ENCODE measurements at regions not wholly inside any gene's neighbourhood (a gene's known extent, or its start where the extent isn't known, plus 50 kb on each side); places are given as distances from the start of the nearest gene placed in this dataset.

DNA sequence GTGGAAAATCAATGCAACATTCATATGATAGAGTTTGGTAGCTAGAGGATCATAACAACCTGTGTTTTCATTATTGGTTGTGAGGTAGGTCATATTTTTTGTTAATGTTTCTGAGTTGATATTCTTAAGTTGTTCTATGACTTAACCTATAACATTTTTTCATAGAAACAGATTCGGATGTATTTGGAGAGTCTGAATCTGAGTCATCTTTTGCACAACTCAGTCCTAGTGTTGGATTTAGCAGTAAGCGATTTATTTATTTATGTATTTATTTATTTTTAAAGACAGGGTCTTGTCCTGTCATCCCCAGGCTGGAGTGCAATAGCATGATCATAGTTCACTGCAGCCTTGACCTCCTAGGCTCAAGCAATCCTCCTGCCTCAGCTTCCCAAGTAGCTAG, 292.8 kb upstream of the ZNF717 start:
- no peak for DNase-seq

DNA sequence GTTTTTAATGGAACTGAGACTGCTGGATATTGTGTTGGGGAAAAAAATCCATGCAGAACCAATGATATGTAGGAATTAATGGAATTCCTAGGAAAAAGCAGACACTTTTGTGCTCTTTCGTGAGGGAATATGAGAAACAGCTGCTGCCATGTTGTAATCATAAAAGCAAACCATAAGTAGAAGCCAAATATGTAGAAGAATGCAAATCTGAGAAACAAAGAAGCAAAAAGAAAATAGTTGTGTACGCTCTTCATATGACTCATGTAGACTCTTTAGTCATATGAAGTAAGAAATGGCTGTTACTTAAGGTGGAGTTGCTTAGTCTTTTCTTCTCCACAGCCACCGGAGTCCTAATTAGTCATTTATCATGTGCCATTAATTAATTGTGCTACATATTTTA, 298.6 kb upstream of the ZNF717 start:
- DNase-seq, result no peak

DNA sequence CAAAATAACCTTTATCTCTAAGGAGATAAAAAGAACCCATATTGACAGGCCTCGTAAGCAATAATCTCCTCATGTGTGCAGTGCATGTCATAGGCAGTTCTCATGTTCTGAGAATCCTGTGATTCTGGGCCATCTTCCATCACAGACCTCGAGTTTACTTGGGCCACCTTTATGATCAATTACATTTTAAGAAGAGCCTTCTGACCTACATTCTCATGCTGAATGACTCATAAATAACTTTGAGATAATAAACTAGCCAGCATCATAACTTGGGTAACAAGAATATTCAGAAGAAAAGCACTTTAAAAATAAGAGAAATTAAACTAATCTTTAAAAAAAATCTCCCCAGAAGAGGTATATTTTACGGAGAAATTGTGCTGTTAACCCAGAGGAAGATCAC, 310.7 kb upstream of the ZNF717 start:
- DNase-seq, result no peak

DNA sequence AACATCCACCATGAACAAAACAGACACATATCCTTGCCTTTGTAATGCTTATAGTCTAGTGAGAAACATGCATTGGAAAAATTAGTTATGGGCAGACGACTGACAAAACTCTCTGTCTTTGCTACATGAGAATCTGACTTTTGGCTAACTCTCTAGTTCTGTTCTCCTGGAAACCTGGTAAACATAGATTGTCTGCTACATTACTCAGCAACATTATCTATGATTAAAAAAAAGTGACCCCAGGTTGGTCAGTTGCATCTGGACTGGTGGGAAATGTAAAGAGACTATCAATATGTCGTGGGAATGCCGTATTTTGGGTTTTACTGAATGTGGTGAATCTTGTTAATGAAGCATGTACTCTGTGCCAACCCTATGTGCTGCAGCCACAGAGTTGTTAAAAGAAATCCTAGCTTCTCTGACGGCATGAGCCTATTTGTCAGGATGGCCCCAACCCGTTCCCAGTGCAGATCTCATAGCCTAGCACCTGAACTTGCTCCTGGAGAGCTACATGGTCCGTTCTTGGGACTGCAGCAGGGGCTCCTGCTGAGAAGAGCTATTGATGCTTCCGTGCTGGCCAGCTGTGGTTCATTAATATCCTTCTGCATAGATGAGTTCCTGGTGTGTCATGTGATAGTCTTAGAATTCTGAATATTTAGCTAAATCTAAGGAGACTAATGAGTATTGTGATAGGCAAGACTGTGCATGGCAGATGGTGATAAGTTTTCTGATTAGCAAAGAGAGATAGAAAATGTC, 311.7 kb upstream of the ZNF717 start:
- DNase-seq, result no peak

DNA sequence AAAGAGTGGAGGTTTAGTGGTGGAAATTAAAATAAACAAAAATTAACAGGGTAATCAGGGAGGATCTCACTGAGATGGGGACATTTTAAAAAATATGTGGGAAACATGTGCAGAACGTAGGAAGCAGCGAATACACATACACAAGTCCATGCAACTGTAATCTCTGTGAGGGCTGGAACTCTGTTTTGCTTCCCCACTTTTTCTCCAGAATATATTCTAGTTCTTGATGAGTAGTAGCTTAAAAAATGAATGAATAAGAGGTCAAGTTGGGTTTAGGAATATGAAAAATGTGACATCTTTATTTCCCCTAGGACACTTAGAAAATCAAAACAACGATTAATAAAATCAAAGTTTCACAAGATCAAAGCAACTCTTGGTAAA, 312.2 kb upstream of the ZNF717 start:
- DNase-seq, result no peak

DNA sequence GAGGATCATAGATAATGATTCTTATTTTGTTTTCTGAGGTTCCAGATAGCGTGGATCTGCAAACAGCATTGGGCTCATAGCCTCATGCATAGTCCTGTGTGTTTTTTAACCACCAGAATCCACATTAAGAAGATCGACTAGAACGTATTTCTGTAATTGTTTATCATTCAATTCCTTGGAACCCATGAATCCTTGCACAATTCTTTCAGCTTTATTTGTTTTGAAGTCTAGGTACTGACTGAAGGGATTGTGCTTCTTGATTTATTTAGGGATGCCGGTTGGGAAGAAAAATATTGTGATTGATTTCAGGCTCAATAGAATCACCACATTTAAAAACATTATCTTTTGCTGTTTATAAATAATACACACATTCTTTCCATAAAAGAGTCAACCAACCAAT, 314.6 kb upstream of the ZNF717 start:
- DNase-seq, result no peak

DNA sequence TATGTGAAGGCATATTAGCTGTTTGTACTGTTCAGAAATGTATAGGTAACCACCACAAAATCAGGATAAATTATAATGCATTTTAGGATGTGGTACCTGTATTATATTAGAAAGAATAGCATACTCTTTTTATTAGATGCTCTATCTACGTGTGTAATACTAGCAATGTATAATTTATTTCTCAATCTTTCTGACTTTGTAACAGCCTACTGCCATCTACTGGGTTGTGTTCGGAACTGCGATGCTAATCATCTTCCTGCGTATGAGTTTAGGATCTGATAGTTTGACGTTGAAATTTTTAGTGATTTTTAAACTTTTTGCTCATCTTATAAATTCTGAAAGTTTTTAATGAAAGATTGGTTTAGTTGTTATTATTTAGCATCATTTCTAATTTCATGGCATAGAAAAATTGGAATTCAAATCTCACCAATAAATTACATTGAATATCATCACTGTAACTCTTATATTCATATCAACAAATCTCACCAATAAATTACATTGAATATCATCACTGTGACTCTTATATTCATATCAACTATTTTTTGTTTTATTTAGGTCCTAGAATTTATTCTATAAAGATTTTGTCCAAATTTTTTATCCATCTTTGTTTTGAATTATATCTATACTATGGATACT, 322.7 kb upstream of the ZNF717 start:
- DNase-seq, result peak; percentile 11

DNA sequence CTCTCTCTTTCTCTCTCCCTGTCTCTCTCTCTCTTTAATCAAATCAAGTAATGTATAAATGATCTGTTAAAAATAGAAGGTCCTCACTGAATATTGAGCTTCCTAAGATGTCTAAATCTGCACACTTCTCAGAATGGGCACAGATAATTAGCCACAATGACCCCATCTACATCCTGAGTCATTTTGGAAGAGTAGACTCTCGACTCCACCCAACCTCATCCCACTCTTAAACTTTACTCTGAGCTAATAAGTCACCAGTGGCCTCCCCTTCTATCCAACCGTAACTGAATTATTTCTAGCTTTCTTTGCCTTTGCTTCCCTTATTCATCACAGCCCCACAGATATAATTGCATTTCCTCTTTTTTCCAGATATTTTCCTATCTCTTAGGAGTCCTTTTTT, 326.5 kb upstream of the ZNF717 start:
- DNase-seq, result no peak

DNA sequence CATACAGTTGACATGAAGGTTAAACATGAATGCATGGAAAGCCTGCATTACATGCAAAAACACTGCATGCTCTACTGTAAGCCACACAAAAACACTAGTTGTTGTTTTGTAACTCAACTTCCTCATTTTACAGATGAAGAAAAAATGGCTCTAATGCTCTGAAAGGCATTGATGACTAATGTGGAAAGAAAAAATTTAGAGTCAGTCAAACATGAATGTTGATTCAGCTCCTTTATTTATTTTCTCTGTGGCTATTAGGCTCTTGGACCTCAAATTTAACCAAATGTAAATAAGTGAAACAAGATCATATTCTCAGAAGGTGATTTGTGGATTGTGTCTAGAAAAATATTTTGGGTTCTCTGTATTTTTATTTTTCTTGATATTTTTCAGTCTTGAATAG, 336.7 kb upstream of the ZNF717 start:
- DNase-seq, result no peak

DNA sequence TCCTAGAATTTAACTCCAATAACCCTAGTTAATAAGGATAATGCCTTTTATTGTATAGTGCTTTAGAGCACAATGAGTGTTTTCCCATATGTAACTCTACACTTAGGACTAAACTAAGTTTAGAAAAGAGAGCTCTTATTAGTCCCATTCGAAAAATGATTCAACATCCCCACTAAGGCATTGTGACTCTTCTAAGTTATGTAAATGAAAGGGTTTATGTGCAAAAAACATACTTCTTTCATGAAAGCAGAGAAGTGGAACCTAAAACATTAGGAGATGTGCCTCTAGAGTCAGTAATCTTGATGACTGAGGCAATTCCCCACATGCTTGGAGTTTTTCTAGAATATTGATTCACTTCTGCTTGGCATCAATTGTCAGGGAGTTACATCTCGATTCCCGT, 344.1 kb upstream of the ZNF717 start:
- DNase-seq, result no peak

DNA sequence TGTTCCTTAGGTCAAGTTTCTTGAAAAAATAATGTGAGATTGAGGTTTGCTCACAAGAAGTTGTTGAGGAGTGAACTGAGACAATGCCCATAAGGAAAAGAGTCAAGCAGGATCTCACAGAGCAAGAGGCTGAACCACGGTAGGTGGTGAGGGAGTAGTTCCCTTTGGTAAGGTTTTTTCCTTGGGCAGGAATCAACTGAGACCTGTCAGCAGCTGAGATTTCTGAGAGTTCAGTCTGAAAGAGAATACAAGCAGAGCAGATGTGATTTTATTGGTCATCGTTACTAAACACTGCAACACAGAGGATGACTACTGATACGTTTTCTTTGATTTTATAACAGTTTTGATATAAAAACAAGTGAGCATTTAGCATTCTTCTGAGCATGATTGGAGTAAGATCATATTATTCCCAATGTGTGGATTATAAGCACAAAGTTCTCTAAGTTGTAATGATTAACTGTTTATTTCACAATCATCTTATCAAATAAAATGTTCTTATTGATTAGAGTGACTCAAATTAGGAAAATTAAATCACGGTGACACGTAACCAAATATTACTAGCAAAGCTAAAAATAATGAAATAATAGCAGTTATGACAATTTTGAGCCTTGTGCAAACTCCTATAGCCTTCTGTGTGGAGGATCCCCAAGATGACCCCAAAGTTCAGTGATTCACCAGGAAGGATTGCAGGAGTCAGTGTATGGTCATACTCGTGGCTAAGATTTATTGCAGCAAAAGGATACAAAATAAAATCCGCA, 346.2 kb upstream of the ZNF717 start:
- DNase-seq, result no peak

DNA sequence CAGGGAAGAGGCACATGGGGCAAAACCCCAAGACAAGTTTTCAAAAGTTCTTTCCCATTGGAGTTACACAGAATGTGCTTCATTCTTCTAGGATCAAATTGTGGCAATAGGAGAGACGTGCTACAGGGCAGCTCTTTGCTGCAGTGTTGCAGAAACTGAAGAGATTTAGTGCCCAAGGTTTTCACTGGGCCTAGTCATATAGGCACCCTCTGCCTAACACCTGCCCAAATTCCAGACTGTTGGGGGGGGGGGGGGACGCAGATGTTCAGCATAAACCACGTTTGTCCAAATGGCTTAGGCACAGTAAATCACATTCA, 346.8 kb upstream of the ZNF717 start:
- no peak for DNase-seq

DNA sequence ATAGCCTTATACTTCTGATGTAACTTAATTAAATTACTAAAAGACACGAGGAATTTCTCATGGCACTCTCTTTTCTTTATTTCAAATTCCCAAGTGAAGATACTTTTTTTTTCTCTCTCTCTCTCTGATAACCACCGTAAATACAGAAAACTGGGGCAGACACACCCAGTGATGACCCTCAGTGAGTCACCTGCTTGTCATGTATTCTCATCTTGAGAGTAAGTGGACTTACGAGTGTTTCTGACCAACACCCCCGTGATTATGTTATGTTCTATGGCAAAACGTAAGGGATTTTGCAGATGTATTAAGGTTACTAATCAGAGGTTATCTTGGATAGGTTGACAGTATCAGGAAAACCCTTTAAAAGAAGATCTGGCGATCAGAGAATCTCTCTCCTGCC, 348.8 kb upstream of the ZNF717 start:
- DNase-seq, result no peak

DNA sequence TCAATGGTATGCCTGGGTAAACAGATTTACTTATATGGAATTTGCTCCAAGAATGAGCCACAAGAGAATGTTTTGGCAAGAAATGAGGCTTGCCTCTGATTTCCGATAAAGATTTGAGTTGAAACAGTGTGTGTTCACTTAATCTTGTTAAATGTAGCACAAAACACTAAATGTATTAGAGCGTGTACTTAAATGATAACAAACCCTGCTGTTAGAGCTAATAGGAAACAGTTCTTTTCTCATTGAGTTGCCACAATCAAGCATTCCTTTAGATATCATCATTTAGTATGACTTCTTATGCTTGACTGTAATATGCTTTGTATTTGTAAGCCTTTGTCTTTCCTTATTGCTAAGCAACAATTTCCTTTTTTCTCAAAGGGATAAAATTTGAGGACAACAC, 353.6 kb upstream of the ZNF717 start:
- no peak for DNase-seq

DNA sequence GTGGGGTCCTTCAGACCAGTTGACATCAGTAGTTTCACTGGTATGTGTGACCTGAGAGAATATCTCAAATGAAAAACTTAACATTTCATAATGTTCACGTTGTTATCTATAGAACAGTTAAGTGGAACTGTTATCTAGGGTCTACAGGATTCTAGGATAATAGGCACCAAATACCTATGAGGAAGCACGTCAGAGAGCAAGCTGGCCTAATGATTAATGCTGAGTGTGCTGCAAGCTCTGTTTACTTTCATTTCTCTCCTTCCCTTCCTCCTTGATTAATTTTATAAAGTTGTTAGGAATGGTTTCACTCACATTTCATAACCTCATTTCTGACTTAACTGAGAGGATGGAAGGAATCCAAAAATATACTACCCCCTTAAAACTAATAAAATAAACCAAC, 362.5 kb upstream of the ZNF717 start:
- DNase-seq, result no peak

DNA sequence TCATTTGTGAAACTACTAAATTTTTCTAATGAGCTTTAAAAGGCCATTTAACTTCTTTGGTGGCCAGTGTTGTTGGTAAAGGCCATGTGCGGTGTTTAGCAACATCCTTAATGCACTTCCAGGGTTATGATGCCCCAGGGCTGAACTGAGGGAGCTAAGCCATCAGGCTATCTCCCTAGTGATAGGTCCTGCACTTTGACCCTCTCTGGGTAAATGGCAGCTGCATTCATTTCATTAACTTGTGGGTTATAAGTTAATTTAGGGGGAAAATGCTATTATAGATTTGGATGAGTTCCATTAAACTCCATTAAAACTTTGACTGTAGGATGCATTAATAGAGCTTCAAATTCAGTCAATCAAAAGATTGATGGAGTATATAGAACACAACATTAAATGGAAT, 366.7 kb upstream of the ZNF717 start:
- no peak for DNase-seq

DNA sequence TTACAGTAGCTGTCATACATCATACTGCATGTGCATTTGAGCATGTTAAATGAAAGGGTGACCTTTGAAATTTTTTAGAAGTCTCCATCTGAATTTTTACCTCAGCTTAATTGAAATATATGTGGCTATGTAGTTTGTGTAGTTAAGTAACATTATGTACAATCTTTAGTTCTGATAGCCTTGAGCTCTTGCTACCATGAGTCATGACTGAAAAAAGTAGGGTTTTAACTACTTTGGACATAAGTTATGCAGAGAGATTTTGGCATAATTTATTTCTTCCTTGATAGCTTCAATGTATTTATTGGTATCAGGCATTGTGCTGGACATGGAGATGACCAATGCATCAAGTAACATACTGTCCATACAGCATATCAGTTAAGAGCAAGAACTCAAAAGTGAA, 376.5 kb upstream of the ZNF717 start:
- no peak for DNase-seq

DNA sequence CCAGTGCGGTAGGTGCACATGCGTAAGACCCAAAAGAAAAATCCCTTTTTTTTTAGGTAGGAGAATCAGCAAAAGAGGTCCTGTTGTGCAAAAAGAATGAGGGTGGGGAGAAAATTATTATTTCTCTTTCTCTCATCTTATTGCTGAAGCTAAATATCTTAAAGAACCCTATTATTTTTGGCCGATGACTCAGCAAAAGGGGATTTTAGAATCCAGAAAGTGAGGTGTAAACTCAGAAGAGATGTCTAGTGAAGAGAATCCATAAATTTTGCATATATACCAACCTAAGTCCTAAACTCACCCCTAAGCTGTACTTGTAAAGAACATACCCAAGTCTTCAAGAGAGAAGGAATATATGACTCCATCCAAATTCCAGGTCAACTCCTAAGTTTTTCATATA, 386.3 kb upstream of the ZNF717 start:
- no peak for DNase-seq

DNA sequence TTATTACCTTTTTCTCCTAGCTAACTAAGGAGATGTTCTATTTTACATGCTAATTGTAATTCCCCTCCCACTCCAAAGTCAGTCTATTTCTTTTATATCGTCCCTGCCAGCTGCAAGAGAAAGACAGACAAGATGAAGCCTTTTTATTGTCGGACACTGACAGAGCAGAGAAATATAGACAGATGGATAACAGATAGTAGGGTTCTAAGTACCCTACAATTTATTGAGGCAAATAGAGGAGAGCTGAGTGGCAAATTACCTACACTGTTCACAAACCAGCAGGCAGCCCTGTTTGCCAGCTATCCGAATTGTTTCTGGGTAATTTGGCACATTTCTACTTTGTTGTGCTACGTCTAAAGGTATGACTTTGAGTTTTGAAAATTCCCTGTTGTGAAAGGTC, 392.3 kb upstream of the ZNF717 start:
- no peak for DNase-seq

DNA sequence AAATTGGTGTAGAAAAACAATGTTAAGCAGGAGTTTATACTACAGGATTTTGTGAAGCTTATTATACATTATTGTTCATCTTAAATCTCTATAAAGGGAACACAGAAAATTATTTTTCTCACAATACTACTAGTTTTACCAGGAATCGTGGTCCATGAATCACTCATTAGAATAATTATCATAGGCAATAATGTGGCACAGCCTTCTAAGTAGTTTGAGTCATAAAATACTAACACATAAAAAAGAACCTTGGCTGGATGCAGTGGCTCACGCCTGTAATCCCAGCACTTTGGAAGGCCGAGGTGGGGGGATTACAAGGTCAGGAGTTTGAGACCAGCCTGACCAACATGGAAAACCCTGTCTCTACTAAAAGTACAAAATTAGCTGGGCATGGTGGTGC, 393.1 kb upstream of the ZNF717 start:
- no peak for DNase-seq

DNA sequence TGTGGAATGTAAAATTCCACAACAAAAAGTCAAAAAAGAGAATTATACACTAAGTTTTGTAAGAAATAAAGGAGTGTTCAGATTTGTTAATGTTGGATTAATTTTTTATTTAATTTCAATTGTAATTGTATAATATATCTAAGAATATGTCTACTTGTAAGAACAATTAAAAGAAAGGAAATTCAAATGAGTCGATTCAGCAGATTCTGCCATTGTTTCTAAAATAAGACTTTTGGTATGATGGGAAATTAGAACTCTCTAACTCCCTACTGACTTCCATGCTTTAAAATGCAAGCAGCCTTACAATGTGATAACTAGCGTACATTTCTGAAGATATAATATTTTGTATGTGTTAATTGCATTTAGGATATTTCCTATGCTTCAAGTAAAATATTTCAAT, 395.9 kb upstream of the ZNF717 start:
- DNase-seq, result no peak

DNA sequence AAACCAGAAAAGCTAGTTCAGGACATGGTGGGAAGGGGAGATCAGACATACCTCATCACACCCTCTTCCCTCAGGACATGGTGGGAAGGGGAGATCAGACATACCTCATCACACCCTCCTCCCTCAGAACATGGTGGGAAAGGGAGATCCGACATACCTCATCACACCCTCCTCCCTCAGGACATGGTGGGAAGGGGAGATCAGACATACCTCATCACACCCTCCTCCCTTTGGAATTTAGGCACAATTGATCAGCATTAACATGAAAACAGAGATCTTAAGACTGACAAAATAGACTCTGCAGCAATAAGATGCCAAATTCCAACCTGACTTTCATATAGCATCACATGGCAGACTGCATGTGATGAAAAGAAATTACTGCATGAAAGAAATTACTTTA, 412.7 kb upstream of the ZNF717 start:
- DNase-seq, result no peak

DNA sequence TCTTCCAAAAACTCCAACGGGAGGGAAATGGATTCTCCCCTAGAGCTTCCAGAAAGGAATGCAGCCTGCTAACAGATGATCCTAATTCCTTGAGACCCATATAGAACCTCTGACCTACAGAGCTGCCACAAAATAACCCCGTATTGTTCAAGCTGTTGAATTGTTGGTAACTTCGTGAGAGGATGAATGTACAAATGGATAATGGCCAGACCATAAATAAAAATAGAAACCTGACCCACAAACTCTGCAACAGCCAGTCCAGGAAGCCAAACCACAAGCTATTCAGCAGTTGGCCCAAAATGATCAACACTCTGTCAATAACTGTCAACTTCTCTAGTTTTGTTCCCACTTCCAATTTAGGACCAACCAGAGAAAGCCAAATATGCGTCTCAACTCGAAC, 414.0 kb upstream of the ZNF717 start:
- no peak for DNase-seq

DNA sequence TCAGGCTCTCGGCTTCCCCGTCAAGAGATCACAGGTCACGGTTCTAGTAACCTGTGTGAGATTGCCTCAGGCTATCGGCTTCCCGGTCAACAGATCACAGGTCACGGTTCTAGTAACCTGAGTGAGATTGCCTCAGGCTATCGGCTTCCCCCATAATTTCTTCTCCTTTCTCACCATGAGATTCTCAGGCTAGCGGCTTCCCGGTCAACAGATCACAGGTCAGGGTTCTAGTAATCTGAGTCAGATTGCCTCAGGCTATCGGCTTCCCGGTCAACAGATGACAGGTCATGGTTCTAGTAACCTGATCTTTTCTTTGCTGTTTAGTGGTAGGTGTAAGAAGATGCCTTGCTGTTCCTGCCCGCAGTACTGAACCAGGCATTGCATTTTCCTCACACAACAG, 418.2 kb upstream of the ZNF717 start:
- DNase-seq, result no peak

DNA sequence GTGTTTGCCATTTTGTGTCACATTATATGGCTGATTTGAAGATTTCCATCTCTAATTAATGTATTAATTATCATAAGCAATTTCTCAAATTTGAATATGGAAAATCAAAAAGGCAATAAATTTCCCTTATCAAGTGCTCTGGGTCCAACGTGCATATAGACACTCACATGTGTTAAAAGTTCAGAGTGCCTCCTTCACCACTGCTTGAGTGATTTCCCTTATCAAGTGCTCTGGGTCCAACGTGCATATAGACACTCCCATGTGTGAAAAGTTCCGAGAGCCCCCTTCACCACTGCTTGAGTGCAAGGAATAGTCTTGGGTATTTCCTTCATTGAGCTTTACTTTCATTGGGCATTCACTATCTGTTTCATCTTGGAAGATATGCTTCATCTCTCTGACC, 421.0 kb upstream of the ZNF717 start:
- DNase-seq, result no peak
